AG09309 (cell line): ENCODE measurements at regions not wholly inside any gene's neighbourhood (a gene's known extent, or its start where the extent isn't known, plus 50 kb on each side); places are given as distances from the start of the nearest gene placed in this dataset.

ENCODE experiments used
- DNase-seq: peaks from one replicate; pipeline ENCODE4 v3.0.0-alpha.2; 2010; ENCODE audit warnings: low read depth
- H3K4me3 ChIP-seq: 2 replicates; pipeline ENCODE4 v1.5.1; 2011; ENCODE audit warnings: mild to moderate bottlenecking, low read depth, low read length, moderate library complexity; ENCODE audit not compliant: control insufficient read depth
- CTCF ChIP-seq: IDR thresholded peaks from 2 replicates; pipeline ENCODE4 v1.5.1; 2011; ENCODE audit warnings: mild to moderate bottlenecking, low read depth, low read length, inconsistent platforms; ENCODE audit not compliant: insufficient read depth, control insufficient read depth; ENCODE audit errors: missing control alignments

- TF ChIP-seq CTCF: no peak
- no peak for DNase-seq
- no peak overlapping the region for H3K4me3 ChIP-seq
These were observed 172.8 kb downstream of the PDHA2 start for GRCh38 chr4:96012687-96013086.

- DNase-seq: no peak
- no peak for TF ChIP-seq CTCF
- H3K4me3 ChIP-seq: no peak overlapping the region
These were observed 176.9 kb downstream of the PDHA2 start for GRCh38 chr4:96016634-96017299.

GRCh38 chr4:96025011-96025410, 185.1 kb downstream of the PDHA2 start:
- TF ChIP-seq CTCF: no peak
- no peak for DNase-seq
- no peak overlapping the region for H3K4me3 ChIP-seq

- H3K4me3 ChIP-seq: no peak overlapping the region
- DNase-seq: no peak
- no peak for TF ChIP-seq CTCF
These were observed 195.8 kb downstream of the PDHA2 start for GRCh38 chr4:96035727-96036126.

- no peak for TF ChIP-seq CTCF
- H3K4me3 ChIP-seq: no peak overlapping the region
- no peak for DNase-seq
These were observed 196.9 kb downstream of the PDHA2 start for GRCh38 chr4:96036781-96037180.

- no peak for TF ChIP-seq CTCF
- no peak for DNase-seq
- no peak overlapping the region for H3K4me3 ChIP-seq
These were observed 197.8 kb downstream of the PDHA2 start for GRCh38 chr4:96037705-96038104.
